HCT116 (cell line): ENCODE measurements at regions not wholly inside any gene's neighbourhood (a gene's known extent, or its start where the extent isn't known, plus 50 kb on each side); places are given as distances from the start of the nearest gene placed in this dataset.

Source experiments
- ATAC-seq: fragments of 200-7000 bp; cut with Tn5 transposase; 2 replicates; pipeline ENCODE4 v1.9.1; 2020; ENCODE audit warnings: mild to moderate bottlenecking, moderate library complexity
- BruUV-seq: library from RNA; stranded (reverse); fragments of 400-500 nt; replicated peaks from 2 replicates; lab custom pipeline; 2021; lab: Mats Ljungman, UMichigan
- CTCF ChIA-PET: fragments of 300-600 bp; sonication (Branson Sonifier 250); formaldehyde crosslinking; loops from one replicate; lab custom pipeline; 2021; ENCODE audit warnings: antibody characterized with exemption; lab: Charles Lee
- POLR2A ChIA-PET: fragments of 300-600, 350-600 bp; sonication (Branson Sonifier 250); formaldehyde crosslinking; loops from one replicate; lab custom pipeline; 2021; ENCODE audit warnings: antibody characterized with exemption; lab: Charles Lee
- RAD21 ChIA-PET, 2 experiments: fragments of 300-600 bp; sonication (Branson Sonifier 250); formaldehyde crosslinking; loops; one replicate each; lab custom pipeline; 2023; ENCODE audit warnings: low total read pairs in 2 of 2; ENCODE audit not compliant: uncharacterized antibody in 2 of 2, unreplicated experiment in 2 of 2, low non-redundant PET in 1 of 2; lab: Charles Lee
- DNase-seq: peaks from one replicate; pipeline ENCODE4 v3.0.0-alpha.2; 2010; ENCODE audit warnings: low read depth, low spot score
- H2AFZ ChIP-seq: fragments of 200-600 bp; shearing (Covaris generic), sonication (generic); 2 replicates; pipeline ENCODE4 v1.6.1; 2017; ENCODE audit warnings: low read depth, mixed run types, mixed read lengths, antibody characterized with exemption, low read length; ENCODE audit not compliant: poor library complexity, severe bottlenecking
- H3K27ac ChIP-seq: 2 replicates; pipeline ENCODE4 v1.5.1; 2012; ENCODE audit warnings: low read depth, low read length
- H3K27me3 ChIP-seq: fragments of 200-600 bp; sonication (generic); 2 replicates; pipeline ENCODE4 v1.6.1; 2016; ENCODE audit warnings: mixed run types, low read length, mixed read lengths; ENCODE audit not compliant: insufficient read depth
- H3K36me3 ChIP-seq, 2 experiments: fragments of 200-500 bp in 1 of 2; fragments of 200-600 bp in 1 of 2; sonication (Bioruptor generic) in 1 of 2; sonication (generic) in 1 of 2; 2 replicates each; pipeline versions ENCODE4 v1.5.1 to v1.6.1; 2014 to 2016; ENCODE audit warnings: low read length in 2 of 2, inconsistent platforms in 1 of 2, mixed read lengths in 1 of 2, mixed run types in 1 of 2; ENCODE audit not compliant: insufficient read depth in 2 of 2, control insufficient read depth in 1 of 2
- H3K4me1 ChIP-seq, 2 experiments: fragments of 200-600 bp in 1 of 2; sonication (generic) in 1 of 2; 2 replicates each; pipeline versions ENCODE4 v1.5.1 to v1.6.1; 2012 to 2017; ENCODE audit warnings: low read length in 2 of 2, inconsistent platforms in 1 of 2, mild to moderate bottlenecking in 1 of 2, mixed read lengths in 1 of 2, mixed run types in 1 of 2, moderate library complexity in 1 of 2; ENCODE audit not compliant: insufficient read depth in 2 of 2, control insufficient read depth in 1 of 2
- H3K4me2 ChIP-seq: fragments of 200-600 bp; sonication (generic); 2 replicates; pipeline ENCODE4 v1.6.1; 2017; ENCODE audit warnings: mixed run types, low read length, mixed read lengths
- H3K4me3 ChIP-seq, 2 experiments: fragments of 200-600 bp in 1 of 2; sonication (generic) in 1 of 2; replicated peaks in 1 of 2; 2 replicates each; pipeline ENCODE4 v1.5.1; 2011 to 2016; ENCODE audit warnings: low read length in 2 of 2, control low read depth in 1 of 2, low read depth in 1 of 2, mild to moderate bottlenecking in 1 of 2, mixed read lengths in 1 of 2, mixed run types in 1 of 2
- H3K79me2 ChIP-seq: fragments of 200-600 bp; sonication (generic); 2 replicates; pipeline ENCODE4 v1.6.1; 2017; ENCODE audit warnings: mild to moderate bottlenecking, mixed run types, low read length, moderate library complexity, mixed read lengths; ENCODE audit not compliant: insufficient read depth
- H3K9ac ChIP-seq: fragments of 200-600 bp; sonication (generic); 2 replicates; pipeline ENCODE4 v1.6.1; 2016; ENCODE audit warnings: low read length, mixed read lengths
- H3K9me2 ChIP-seq: fragments of 200-600 bp; sonication (generic), shearing (Covaris generic); 2 replicates; pipeline ENCODE4 v1.6.1; 2017; ENCODE audit warnings: mixed run types, mild to moderate bottlenecking, moderate library complexity; ENCODE audit not compliant: insufficient read depth
- H3K9me3 ChIP-seq, 2 experiments: fragments of 200-500 bp in 1 of 2; fragments of 200-600 bp in 1 of 2; sonication (Bioruptor generic) in 1 of 2; sonication (generic) in 1 of 2; 2 replicates each; pipeline ENCODE4 v1.6.1; 2014 to 2017; ENCODE audit warnings: low read length in 2 of 2, mixed read lengths in 2 of 2, inconsistent platforms in 1 of 2, low read depth in 1 of 2, mild to moderate bottlenecking in 1 of 2, mixed run types in 1 of 2, moderate library complexity in 1 of 2; ENCODE audit not compliant: control insufficient read depth in 1 of 2, insufficient read depth in 1 of 2
- H4K20me1 ChIP-seq: fragments of 200-600 bp; sonication (generic), shearing (Covaris generic); 2 replicates; pipeline ENCODE4 v1.6.1; 2017; ENCODE audit warnings: mixed run types, mild to moderate bottlenecking, moderate library complexity; ENCODE audit not compliant: insufficient read depth
- CBX3 ChIP-seq: IDR thresholded peaks from 2 replicates; pipeline ENCODE4 v1.6.1; 2012; ENCODE audit warnings: low read depth
- EGR1 ChIP-seq: IDR thresholded peaks from 2 replicates; pipeline ENCODE4 v1.6.1; 2012; ENCODE audit warnings: low read depth
- EZH2phosphoT487 ChIP-seq: fragments of 200-600 bp; IDR thresholded peaks from 2 replicates; pipeline ENCODE4 v1.6.1; 2018; ENCODE audit warnings: antibody characterized with exemption, borderline replicate concordance
- FOSL1 ChIP-seq: IDR thresholded peaks from 2 replicates; pipeline ENCODE4 v1.6.1; 2012; ENCODE audit warnings: low read depth
- JUND ChIP-seq: IDR thresholded peaks from 2 replicates; pipeline ENCODE4 v1.6.1; 2012
- POLR2AphosphoS5 ChIP-seq: IDR thresholded peaks from 2 replicates; pipeline ENCODE4 v1.6.1; 2011; ENCODE audit warnings: mild to moderate bottlenecking, low read depth, low read length, moderate library complexity
- SIN3A ChIP-seq: IDR thresholded peaks from 2 replicates; pipeline ENCODE4 v1.6.1; 2012; ENCODE audit warnings: low read depth
- TCF7L2 ChIP-seq: IDR thresholded peaks from 2 replicates; pipeline ENCODE4 v1.7.0; 2011; ENCODE audit warnings: borderline replicate concordance, inconsistent platforms; ENCODE audit not compliant: insufficient read depth, insufficient read length; ENCODE audit errors: extremely low read depth
- YY1 ChIP-seq: IDR thresholded peaks from 2 replicates; pipeline ENCODE4 v1.6.1; 2011; ENCODE audit warnings: low read length, low read depth, moderate library complexity, mild to moderate bottlenecking; ENCODE audit not compliant: insufficient replicate concordance; ENCODE audit errors: extremely low read depth
- intact Hi-C: fragments of 100-400 bp; cut with micrococcal nuclease; formaldehyde crosslinking; loops from 2 replicates; pipeline ENCODE4 v1.10.0; 2022
- TF ChIP-seq, protein P1 (sequence below), 3 experiments: fragments of 200-600 bp in 1 of 3; sonication (generic) in 1 of 3; IDR thresholded peaks in 2 of 3; conservative IDR thresholded peaks in 1 of 3; 2 replicates each; pipeline ENCODE4 v1.5.1; 2012 to 2017; ENCODE audit warnings: low read depth in 2 of 3, low read length in 2 of 3, antibody characterized with exemption in 1 of 3, borderline replicate concordance in 1 of 3, control low read depth in 1 of 3, mild to moderate bottlenecking in 1 of 3, mixed read lengths in 1 of 3, mixed run types in 1 of 3, moderate library complexity in 1 of 3; ENCODE audit not compliant: insufficient read depth in 1 of 3
- TF ChIP-seq, protein P2 (sequence below): IDR thresholded peaks from 2 replicates; pipeline ENCODE4 v1.6.1; 2011; ENCODE audit warnings: mild to moderate bottlenecking, low read length, moderate library complexity; ENCODE audit not compliant: insufficient replicate concordance; ENCODE audit errors: extremely low read depth
- TF ChIP-seq, protein P3 (sequence below): IDR thresholded peaks from 2 replicates; pipeline ENCODE4 v1.6.1; 2012; ENCODE audit warnings: low read depth

DNA sequence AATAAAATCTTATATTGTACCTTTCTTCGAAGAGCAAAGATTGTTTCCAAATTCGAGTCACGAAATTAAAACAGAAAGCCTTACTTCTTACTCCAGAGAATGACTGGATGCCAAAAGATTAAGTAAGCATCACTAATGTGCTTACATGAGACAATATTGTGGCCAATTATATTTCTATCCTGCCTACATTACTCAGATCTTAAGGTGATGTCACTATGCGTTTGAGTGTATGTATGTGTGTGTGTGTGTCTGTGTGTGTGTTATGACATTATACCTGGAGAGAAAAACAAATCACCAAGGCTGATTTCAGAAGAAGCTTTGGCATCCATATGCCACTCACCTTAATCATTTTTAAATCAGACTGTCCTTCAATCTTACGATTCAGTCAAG, 556.3 kb downstream of the PPARGC1A start:
- H3K4me2 ChIP-seq = no peak overlapping the region
- H3K4me3 ChIP-seq = no peak overlapping the region
- no peak overlapping the region for H3K27ac ChIP-seq
- no TSS peak for BruUV-seq
- no peak for DNase-seq
- no peaks in the 10 kb centered on the region for H3K36me3 ChIP-seq
- ATAC-seq = no peak
- TF ChIP-seq YY1 (no peak), FOSL1 (no peak), EZH2phosphoT487 (no peak), POLR2AphosphoS5 (no peak), TCF7L2 (no peak), EGR1 (no peak), CBX3 (no peak), JUND (no peak)
- TF ChIP-seq, protein P1, sequence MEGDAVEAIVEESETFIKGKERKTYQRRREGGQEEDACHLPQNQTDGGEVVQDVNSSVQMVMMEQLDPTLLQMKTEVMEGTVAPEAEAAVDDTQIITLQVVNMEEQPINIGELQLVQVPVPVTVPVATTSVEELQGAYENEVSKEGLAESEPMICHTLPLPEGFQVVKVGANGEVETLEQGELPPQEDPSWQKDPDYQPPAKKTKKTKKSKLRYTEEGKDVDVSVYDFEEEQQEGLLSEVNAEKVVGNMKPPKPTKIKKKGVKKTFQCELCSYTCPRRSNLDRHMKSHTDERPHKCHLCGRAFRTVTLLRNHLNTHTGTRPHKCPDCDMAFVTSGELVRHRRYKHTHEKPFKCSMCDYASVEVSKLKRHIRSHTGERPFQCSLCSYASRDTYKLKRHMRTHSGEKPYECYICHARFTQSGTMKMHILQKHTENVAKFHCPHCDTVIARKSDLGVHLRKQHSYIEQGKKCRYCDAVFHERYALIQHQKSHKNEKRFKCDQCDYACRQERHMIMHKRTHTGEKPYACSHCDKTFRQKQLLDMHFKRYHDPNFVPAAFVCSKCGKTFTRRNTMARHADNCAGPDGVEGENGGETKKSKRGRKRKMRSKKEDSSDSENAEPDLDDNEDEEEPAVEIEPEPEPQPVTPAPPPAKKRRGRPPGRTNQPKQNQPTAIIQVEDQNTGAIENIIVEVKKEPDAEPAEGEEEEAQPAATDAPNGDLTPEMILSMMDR (IDR thresholded peaks at IDR 0.05 in 2 of 3, conservative IDR thresholded peaks at IDR 0.05 in 1 of 3; ENCODE audit: borderline replicate concordance in 1 of 3, insufficient read depth in 1 of 3, low read depth in 2 of 3, low read length in 2 of 3) = no peak
- TF ChIP-seq, all 23 proteins: peak for 0
- Histone ChIP-seq H3K9me3 (peaks cover 13 to 29% of the 10 kb centered on the region in 2 experiments; a peak in 2 of 4 replicates), H4K20me1 (no peaks in the 10 kb centered on the region), H3K27me3 (no peaks in the 10 kb centered on the region), H3K79me2 (no peaks in the 10 kb centered on the region), H3K9me2 (no peaks in the 10 kb centered on the region), H3K4me1 (no peaks in the 10 kb centered on the region), H3K9ac (no peak overlapping the region), H2AFZ (no peak overlapping the region)
- ChIA-PET POLR2A (no interaction called here), CTCF (no interaction called here), RAD21 (no interaction called here)
- intact Hi-C loops = no loop called here

DNA sequence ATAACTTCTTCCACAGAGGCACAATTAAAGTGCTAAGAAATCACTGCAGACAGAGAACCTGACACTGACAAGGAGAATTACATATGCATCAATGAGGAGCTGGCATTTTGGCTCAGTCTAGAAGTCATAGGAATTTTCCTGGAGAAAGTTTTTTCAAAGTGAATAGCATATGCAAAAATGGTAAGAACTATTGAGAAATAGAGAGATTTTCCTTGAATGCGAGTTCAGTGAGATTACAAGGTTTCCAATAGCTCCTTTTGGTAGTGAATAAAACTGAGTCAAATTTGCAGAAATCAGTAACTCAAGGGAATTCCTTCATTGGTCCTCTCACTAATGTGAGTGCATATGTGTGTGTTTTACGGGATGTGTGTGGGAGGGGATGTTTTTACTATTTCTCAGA, 557.5 kb downstream of the PPARGC1A start:
- CTCF ChIA-PET = no interaction called here
- Histone ChIP-seq H3K27ac (no peak overlapping the region), H3K79me2 (no peaks in the 10 kb centered on the region), H3K27me3 (no peaks in the 10 kb centered on the region), H3K9me3 (peaks cover 8 to 20% of the 10 kb centered on the region in 2 experiments; a peak in 2 of 4 replicates), H3K9me2 (no peaks in the 10 kb centered on the region), H3K4me2 (no peak overlapping the region), H3K36me3 (no peaks in the 10 kb centered on the region), H3K9ac (no peak overlapping the region), H3K4me1 (no peaks in the 10 kb centered on the region), H4K20me1 (no peaks in the 10 kb centered on the region), H2AFZ (no peak overlapping the region), H3K4me3 (no peak overlapping the region)
- intact Hi-C loops = no loop called here
- RAD21 ChIA-PET = no interaction called here
- no peak for DNase-seq
- ATAC-seq = no peak
- POLR2A ChIA-PET = no interaction called here
- BruUV-seq = no TSS peak
- TF ChIP-seq TCF7L2 = no peak
- TF ChIP-seq, protein P2, sequence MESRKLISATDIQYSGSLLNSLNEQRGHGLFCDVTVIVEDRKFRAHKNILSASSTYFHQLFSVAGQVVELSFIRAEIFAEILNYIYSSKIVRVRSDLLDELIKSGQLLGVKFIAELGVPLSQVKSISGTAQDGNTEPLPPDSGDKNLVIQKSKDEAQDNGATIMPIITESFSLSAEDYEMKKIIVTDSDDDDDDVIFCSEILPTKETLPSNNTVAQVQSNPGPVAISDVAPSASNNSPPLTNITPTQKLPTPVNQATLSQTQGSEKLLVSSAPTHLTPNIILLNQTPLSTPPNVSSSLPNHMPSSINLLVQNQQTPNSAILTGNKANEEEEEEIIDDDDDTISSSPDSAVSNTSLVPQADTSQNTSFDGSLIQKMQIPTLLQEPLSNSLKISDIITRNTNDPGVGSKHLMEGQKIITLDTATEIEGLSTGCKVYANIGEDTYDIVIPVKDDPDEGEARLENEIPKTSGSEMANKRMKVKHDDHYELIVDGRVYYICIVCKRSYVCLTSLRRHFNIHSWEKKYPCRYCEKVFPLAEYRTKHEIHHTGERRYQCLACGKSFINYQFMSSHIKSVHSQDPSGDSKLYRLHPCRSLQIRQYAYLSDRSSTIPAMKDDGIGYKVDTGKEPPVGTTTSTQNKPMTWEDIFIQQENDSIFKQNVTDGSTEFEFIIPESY = no peak
- no peak for TF ChIP-seq CBX3
- TF ChIP-seq SIN3A = no peak
- TF ChIP-seq EGR1 = no peak
- TF ChIP-seq, protein P3, sequence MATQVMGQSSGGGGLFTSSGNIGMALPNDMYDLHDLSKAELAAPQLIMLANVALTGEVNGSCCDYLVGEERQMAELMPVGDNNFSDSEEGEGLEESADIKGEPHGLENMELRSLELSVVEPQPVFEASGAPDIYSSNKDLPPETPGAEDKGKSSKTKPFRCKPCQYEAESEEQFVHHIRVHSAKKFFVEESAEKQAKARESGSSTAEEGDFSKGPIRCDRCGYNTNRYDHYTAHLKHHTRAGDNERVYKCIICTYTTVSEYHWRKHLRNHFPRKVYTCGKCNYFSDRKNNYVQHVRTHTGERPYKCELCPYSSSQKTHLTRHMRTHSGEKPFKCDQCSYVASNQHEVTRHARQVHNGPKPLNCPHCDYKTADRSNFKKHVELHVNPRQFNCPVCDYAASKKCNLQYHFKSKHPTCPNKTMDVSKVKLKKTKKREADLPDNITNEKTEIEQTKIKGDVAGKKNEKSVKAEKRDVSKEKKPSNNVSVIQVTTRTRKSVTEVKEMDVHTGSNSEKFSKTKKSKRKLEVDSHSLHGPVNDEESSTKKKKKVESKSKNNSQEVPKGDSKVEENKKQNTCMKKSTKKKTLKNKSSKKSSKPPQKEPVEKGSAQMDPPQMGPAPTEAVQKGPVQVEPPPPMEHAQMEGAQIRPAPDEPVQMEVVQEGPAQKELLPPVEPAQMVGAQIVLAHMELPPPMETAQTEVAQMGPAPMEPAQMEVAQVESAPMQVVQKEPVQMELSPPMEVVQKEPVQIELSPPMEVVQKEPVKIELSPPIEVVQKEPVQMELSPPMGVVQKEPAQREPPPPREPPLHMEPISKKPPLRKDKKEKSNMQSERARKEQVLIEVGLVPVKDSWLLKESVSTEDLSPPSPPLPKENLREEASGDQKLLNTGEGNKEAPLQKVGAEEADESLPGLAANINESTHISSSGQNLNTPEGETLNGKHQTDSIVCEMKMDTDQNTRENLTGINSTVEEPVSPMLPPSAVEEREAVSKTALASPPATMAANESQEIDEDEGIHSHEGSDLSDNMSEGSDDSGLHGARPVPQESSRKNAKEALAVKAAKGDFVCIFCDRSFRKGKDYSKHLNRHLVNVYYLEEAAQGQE = no peak
- TF ChIP-seq YY1 = no peak
